ENCODE measurements at regions not wholly inside any gene's neighbourhood (a gene's known extent, or its start where the extent isn't known, plus 50 kb on each side); places are given as distances from the start of the nearest gene placed in this dataset.

GRCh38 chr2:3125761-3126130 lies 251.9 kb downstream of the EIPR1 start:
- intact Hi-C loops (cut with DNase I; ENCODE audit: low total_unique reads): no loop called here
- H3K4me1 ChIP-seq: no peaks in the 10 kb centered on the region
- no peak overlapping the region for H3K27ac ChIP-seq
- no peaks in the 10 kb centered on the region for H3K36me3 ChIP-seq
- TF ChIP-seq CTCF (IDR thresholded peaks at IDR 0.05) (no peak), POLR2A (IDR thresholded peaks at IDR 0.05) (no peak)
- no peak overlapping the region for H3K4me3 ChIP-seq
- no peaks in the 10 kb centered on the region for H3K27me3 ChIP-seq
- no peak for DNase-seq
- no peaks in the 10 kb centered on the region for H3K9me3 ChIP-seq

GRCh38 chr2:3125001-3125760 lies 252.4 kb downstream of the EIPR1 start:
- Histone ChIP-seq H3K4me3 (no peak overlapping the region), H3K27ac (no peak overlapping the region), H3K27me3 (no peaks in the 10 kb centered on the region), H3K9me3 (no peaks in the 10 kb centered on the region), H3K36me3 (no peaks in the 10 kb centered on the region), H3K4me1 (no peaks in the 10 kb centered on the region)
- DNase-seq: no peak
- intact Hi-C loops (cut with DNase I; ENCODE audit: low total_unique reads): no loop called here
- TF ChIP-seq POLR2A (IDR thresholded peaks at IDR 0.05): no peak
- TF ChIP-seq CTCF (IDR thresholded peaks at IDR 0.05): no peak

DNA sequence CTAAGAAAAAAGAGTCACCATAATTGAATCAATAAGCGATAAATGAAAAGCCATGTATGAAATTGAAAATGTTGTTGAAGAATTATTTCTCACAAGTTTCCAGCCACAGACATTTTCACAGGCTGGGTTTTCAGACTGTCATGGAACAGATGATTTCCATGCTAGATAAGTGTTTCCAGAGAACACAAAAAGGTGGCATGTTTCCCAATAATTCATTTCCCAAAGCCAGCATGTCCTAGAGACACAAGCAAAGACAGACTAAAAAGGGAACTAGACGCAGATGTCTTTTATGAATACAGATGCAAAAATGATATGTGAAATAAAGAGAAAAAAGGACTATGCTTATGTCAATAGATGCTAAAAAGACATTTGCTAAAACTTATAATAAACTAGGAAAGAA lies 255.1 kb downstream of the EIPR1 start:
- no peaks in the 10 kb centered on the region for H3K9me3 ChIP-seq
- H3K4me1 ChIP-seq: no peaks in the 10 kb centered on the region
- intact Hi-C loops (cut with DNase I; ENCODE audit: low total_unique reads): no loop called here
- H3K4me3 ChIP-seq: no peak overlapping the region
- H3K36me3 ChIP-seq: no peaks in the 10 kb centered on the region
- no peak for TF ChIP-seq CTCF (IDR thresholded peaks at IDR 0.05)
- TF ChIP-seq POLR2A (IDR thresholded peaks at IDR 0.05): no peak
- no peak for DNase-seq
- H3K27ac ChIP-seq: no peak overlapping the region
- no peaks in the 10 kb centered on the region for H3K27me3 ChIP-seq

DNA sequence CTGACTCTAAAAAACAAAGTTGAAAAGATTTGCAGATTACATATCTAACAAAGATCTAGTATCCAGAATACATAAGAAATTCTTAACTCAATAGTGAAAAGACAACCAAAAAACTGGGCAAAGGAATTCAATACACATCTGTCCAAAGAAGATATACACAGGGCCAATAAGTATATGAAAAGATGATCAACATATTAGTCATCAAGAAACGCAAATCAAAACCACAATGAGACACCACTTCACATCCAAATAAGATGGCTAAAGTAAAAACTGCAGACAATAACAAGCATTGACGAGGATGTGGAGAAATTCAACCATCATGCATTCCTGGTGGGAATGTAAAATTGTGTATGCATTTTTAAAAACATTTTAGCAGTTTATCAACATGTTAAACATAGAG lies 256.0 kb downstream of the EIPR1 start:
- no peak for TF ChIP-seq POLR2A (IDR thresholded peaks at IDR 0.05)
- TF ChIP-seq CTCF (IDR thresholded peaks at IDR 0.05): no peak
- Histone ChIP-seq H3K9me3 (no peaks in the 10 kb centered on the region), H3K4me3 (no peak overlapping the region), H3K27me3 (no peaks in the 10 kb centered on the region), H3K27ac (no peak overlapping the region), H3K4me1 (no peaks in the 10 kb centered on the region), H3K36me3 (no peaks in the 10 kb centered on the region)
- intact Hi-C loops (cut with DNase I; ENCODE audit: low total_unique reads): no loop called here
- no peak for DNase-seq

DNA sequence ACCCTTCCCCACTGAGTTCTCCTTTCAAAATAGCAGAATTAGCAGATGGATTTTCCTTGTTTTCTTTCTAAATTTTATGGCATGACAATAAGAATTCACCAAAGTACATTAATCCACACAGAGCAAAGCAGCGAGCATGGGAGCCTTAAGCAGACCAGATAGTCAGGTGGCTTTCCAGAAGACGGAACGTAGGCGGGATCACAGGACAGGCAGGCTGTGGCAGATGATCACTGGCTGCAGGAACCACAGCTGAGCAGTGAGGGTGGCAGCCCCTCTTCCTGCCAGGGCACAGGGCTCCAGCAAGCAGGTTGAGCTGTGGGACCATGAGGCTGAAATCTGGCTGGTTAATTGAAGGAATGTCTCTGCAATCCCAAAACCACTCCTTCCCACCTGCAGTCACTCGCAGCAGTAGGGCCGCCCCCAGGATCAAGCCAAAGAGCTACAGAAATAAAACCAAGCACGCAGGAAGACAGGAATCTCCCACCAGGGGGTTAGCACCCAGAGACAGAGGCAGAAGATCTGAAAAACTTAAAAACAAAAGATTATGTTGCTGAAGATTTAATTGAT lies 259.9 kb downstream of the EIPR1 start:
- no peaks in the 10 kb centered on the region for H3K36me3 ChIP-seq
- H3K4me3 ChIP-seq: no peak overlapping the region
- intact Hi-C loops (cut with DNase I; ENCODE audit: low total_unique reads): no loop called here
- no peak for DNase-seq
- no peak for TF ChIP-seq CTCF (IDR thresholded peaks at IDR 0.05)
- TF ChIP-seq POLR2A (IDR thresholded peaks at IDR 0.05): no peak
- H3K4me1 ChIP-seq: no peaks in the 10 kb centered on the region
- no peaks in the 10 kb centered on the region for H3K27me3 ChIP-seq
- no peak overlapping the region for H3K27ac ChIP-seq
- no peaks in the 10 kb centered on the region for H3K9me3 ChIP-seq

Data from uterus (tissue), 3 donors.